ENCODE measurements at regions not wholly inside any gene's neighbourhood (a gene's known extent, or its start where the extent isn't known, plus 50 kb on each side); places are given as distances from the start of the nearest gene placed in this dataset.

- H3K27ac ChIP-seq: no peak overlapping the region
- TF ChIP-seq ZFX (IDR thresholded peaks at IDR 0.05) (no peak), CTCF (conservative IDR thresholded peaks at IDR 0.05) (no peak)
Observed at GRCh38 chr5:65078331-65078730, 309.6 kb downstream of the CWC27 start.

GRCh38 chr5:65081071-65081470 is 312.3 kb downstream of the CWC27 start:
- no peak overlapping the region for H3K27ac ChIP-seq
- TF ChIP-seq ZFX (IDR thresholded peaks at IDR 0.05) (no peak), CTCF (conservative IDR thresholded peaks at IDR 0.05) (no peak)

GRCh38 chr5:65084795-65085515 is 316.2 kb downstream of the CWC27 start:
- no peak overlapping the region for H3K27ac ChIP-seq
- no peak for TF ChIP-seq CTCF (conservative IDR thresholded peaks at IDR 0.05)
- no peak for TF ChIP-seq ZFX (IDR thresholded peaks at IDR 0.05)

- TF ChIP-seq ZFX (IDR thresholded peaks at IDR 0.05) (no peak), CTCF (conservative IDR thresholded peaks at IDR 0.05) (no peak)
- H3K27ac ChIP-seq: no peak overlapping the region
Observed at GRCh38 chr5:65085516-65085850, 316.8 kb downstream of the CWC27 start.

GRCh38 chr5:65086234-65086890 is 317.6 kb downstream of the CWC27 start:
- TF ChIP-seq ZFX (IDR thresholded peaks at IDR 0.05) (no peak), CTCF (conservative IDR thresholded peaks at IDR 0.05) (no peak)

GRCh38 chr5:65087154-65087553 is 318.4 kb downstream of the CWC27 start:
- TF ChIP-seq CTCF (conservative IDR thresholded peaks at IDR 0.05): no peak
- no peak for TF ChIP-seq ZFX (IDR thresholded peaks at IDR 0.05)
- H3K27ac ChIP-seq: no peak overlapping the region

More at GRCh38 chr5:65086234-65086890, 317.6 kb downstream of the CWC27 start:
- H3K27ac ChIP-seq: no peak overlapping the region

- TF ChIP-seq ZFX (IDR thresholded peaks at IDR 0.05) (no peak), CTCF (conservative IDR thresholded peaks at IDR 0.05) (no peak)
- no peak overlapping the region for H3K27ac ChIP-seq
Observed at GRCh38 chr5:65094279-65094678, 325.5 kb downstream of the CWC27 start.

Measured in C4-2B (cell line).